PC-9 (cell line): ENCODE measurements at regions not wholly inside any gene's neighbourhood (a gene's known extent, or its start where the extent isn't known, plus 50 kb on each side); places are given as distances from the start of the nearest gene placed in this dataset.

ENCODE experiments used
- EZH2 ChIP-seq: fragments of 200-600 bp; sonication (generic); IDR thresholded peaks from 2 replicates; pipeline ENCODE4 v1.8.0; 2017; ENCODE audit warnings: antibody characterized with exemption, low read depth
- TF ChIP-seq, protein P1 (sequence below): fragments of 200-600 bp; sonication (generic); conservative IDR thresholded peaks from 2 replicates; pipeline ENCODE4 v1.6.1; 2017; ENCODE audit warnings: mixed run types, antibody characterized with exemption, mild to moderate bottlenecking, moderate library complexity

DNA sequence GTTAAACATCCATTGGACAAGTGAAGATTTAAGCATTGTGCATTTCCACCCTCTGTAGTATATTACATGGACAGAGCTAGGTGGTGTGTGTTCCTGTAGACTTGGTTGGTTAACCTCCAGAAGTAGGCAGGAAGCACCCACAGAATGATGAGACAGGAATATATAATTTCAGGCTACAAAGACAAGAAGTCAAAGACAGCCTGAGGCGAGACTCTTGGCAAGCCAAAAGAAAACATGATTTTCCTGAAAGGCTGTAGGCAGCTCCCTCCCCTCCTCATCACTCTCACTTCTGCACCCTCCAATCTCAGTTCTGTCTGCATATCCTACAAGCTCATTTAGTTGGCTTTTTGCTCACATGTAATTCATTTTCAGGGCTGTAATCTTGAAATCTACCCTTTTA is 110.0 kb upstream of the SLC35B3 start:
- TF ChIP-seq EZH2 = no peak
- TF ChIP-seq, protein P1, sequence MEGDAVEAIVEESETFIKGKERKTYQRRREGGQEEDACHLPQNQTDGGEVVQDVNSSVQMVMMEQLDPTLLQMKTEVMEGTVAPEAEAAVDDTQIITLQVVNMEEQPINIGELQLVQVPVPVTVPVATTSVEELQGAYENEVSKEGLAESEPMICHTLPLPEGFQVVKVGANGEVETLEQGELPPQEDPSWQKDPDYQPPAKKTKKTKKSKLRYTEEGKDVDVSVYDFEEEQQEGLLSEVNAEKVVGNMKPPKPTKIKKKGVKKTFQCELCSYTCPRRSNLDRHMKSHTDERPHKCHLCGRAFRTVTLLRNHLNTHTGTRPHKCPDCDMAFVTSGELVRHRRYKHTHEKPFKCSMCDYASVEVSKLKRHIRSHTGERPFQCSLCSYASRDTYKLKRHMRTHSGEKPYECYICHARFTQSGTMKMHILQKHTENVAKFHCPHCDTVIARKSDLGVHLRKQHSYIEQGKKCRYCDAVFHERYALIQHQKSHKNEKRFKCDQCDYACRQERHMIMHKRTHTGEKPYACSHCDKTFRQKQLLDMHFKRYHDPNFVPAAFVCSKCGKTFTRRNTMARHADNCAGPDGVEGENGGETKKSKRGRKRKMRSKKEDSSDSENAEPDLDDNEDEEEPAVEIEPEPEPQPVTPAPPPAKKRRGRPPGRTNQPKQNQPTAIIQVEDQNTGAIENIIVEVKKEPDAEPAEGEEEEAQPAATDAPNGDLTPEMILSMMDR = no peak
